Neural cell (in vitro differentiated cells): ENCODE measurements at regions not wholly inside any gene's neighbourhood (a gene's known extent, or its start where the extent isn't known, plus 50 kb on each side); places are given as distances from the start of the nearest gene placed in this dataset.

Source experiments
- H2AFZ ChIP-seq: fragments of 200-600, 300-800 bp; sonication (generic), shearing (Covaris generic); 2 replicates; pipeline ENCODE4 v1.6.0; 2014; ENCODE audit warnings: low read depth, mild to moderate bottlenecking, antibody characterized with exemption, low read length, moderate library complexity
- H3F3A ChIP-seq: fragments of 200-600 bp; shearing (Covaris generic); 2 replicates; pipeline ENCODE4 v1.6.1; 2016; ENCODE audit warnings: mild to moderate bottlenecking, moderate library complexity, mixed read lengths, antibody characterized with exemption, low read length; ENCODE audit not compliant: insufficient read depth, poor library complexity, severe bottlenecking
- H3K27ac ChIP-seq: fragments of 200-600, 300-800 bp; sonication (generic), shearing (Covaris generic); 2 replicates; pipeline ENCODE4 v1.5.1; 2014; ENCODE audit warnings: mild to moderate bottlenecking, low read length, moderate library complexity
- H3K27me3 ChIP-seq: fragments of 300-800, 200-600 bp; sonication (generic), shearing (Covaris generic); 2 replicates; pipeline ENCODE4 v1.6.0; 2014; ENCODE audit warnings: mild to moderate bottlenecking, low read depth, low read length, moderate library complexity; ENCODE audit not compliant: insufficient read depth
- H3K36me3 ChIP-seq: fragments of 300-800, 200-600 bp; sonication (generic), shearing (Covaris generic); 2 replicates; pipeline ENCODE4 v1.5.1; 2014; ENCODE audit warnings: mild to moderate bottlenecking, antibody characterized with exemption, low read length, moderate library complexity; ENCODE audit not compliant: insufficient read depth
- H3K4me2 ChIP-seq: fragments of 300-800, 200-600 bp; sonication (generic), shearing (Covaris generic); 2 replicates; pipeline ENCODE4 v1.6.0; 2014; ENCODE audit warnings: mild to moderate bottlenecking, low read length
- H3K4me3 ChIP-seq: fragments of 300-800, 200-600 bp; sonication (generic), shearing (Covaris generic); 2 replicates; pipeline ENCODE4 v1.5.1; 2014; ENCODE audit warnings: mild to moderate bottlenecking, low read length, moderate library complexity
- H3K79me2 ChIP-seq: fragments of 200-600 bp; shearing (Covaris generic); replicated peaks from 2 replicates; pipeline ENCODE4 v1.6.0; 2014; ENCODE audit warnings: mild to moderate bottlenecking, low read length, moderate library complexity; ENCODE audit not compliant: insufficient read depth
- H3K9ac ChIP-seq: fragments of 300-800, 200-600 bp; sonication (generic), shearing (Covaris generic); 2 replicates; pipeline ENCODE4 v1.6.1; 2016; ENCODE audit warnings: mild to moderate bottlenecking, low read length, mixed read lengths
- H3K9me2 ChIP-seq: fragments of 200-600 bp; shearing (Covaris generic); 2 replicates; pipeline ENCODE4 v1.6.1; 2016; ENCODE audit warnings: mild to moderate bottlenecking, low read length, mixed read lengths; ENCODE audit not compliant: insufficient read depth
- H3K9me3 ChIP-seq: fragments of 200-600, 300-800 bp; sonication (generic), shearing (Covaris generic); 2 replicates; pipeline ENCODE4 v1.6.1; 2016; ENCODE audit warnings: mild to moderate bottlenecking, mixed run types, low read length, moderate library complexity, mixed read lengths
- H4K20me1 ChIP-seq: fragments of 200-600 bp; shearing (Covaris generic); 2 replicates; pipeline ENCODE4 v1.6.1; 2016; ENCODE audit warnings: mild to moderate bottlenecking, mixed run types; ENCODE audit not compliant: insufficient read depth
- EP300 ChIP-seq: fragments of 450-650 bp; conservative IDR thresholded peaks from 2 replicates; pipeline ENCODE4 v1.6.1; 2014; ENCODE audit warnings: antibody characterized with exemption, mild to moderate bottlenecking, moderate library complexity; ENCODE audit not compliant: poor library complexity, severe bottlenecking
- EZH2 ChIP-seq: fragments of 200-600, 300-800 bp; shearing (Covaris generic), sonication (generic); IDR thresholded peaks from 2 replicates; pipeline ENCODE4 v1.6.1; 2014; ENCODE audit warnings: antibody characterized with exemption, low read length, borderline replicate concordance, mild to moderate bottlenecking; ENCODE audit not compliant: insufficient read depth, poor library complexity, severe bottlenecking
- MXI1 ChIP-seq: fragments of 450-650 bp; conservative IDR thresholded peaks from 2 replicates; pipeline ENCODE4 v1.6.1; 2014; ENCODE audit warnings: antibody characterized with exemption, mild to moderate bottlenecking; ENCODE audit not compliant: poor library complexity, severe bottlenecking
- POLR2AphosphoS5 ChIP-seq: IDR thresholded peaks from 2 replicates; pipeline ENCODE4 v1.6.1; 2012
- RAD21 ChIP-seq: fragments of 450-650 bp; conservative IDR thresholded peaks from 2 replicates; pipeline ENCODE4 v1.6.1; 2014; ENCODE audit warnings: antibody characterized with exemption, mild to moderate bottlenecking, moderate library complexity
- SMC3 ChIP-seq: fragments of 450-650 bp; conservative IDR thresholded peaks from 2 replicates; pipeline ENCODE4 v1.6.1; 2014; ENCODE audit warnings: antibody characterized with exemption, mild to moderate bottlenecking, moderate library complexity; ENCODE audit not compliant: poor library complexity
- TAF1 ChIP-seq: IDR thresholded peaks from 2 replicates; pipeline ENCODE4 v1.6.1; 2012; ENCODE audit warnings: low read depth
- TF ChIP-seq, protein P1 (sequence below): fragments of 450-650 bp; IDR thresholded peaks from 2 replicates; pipeline ENCODE4 v1.5.1; 2014; ENCODE audit warnings: antibody characterized with exemption, mild to moderate bottlenecking, moderate library complexity; ENCODE audit not compliant: poor library complexity, severe bottlenecking
- TF ChIP-seq, protein P2 (sequence below): IDR thresholded peaks from 2 replicates; pipeline ENCODE4 v1.6.1; 2012; ENCODE audit warnings: borderline replicate concordance

DNA sequence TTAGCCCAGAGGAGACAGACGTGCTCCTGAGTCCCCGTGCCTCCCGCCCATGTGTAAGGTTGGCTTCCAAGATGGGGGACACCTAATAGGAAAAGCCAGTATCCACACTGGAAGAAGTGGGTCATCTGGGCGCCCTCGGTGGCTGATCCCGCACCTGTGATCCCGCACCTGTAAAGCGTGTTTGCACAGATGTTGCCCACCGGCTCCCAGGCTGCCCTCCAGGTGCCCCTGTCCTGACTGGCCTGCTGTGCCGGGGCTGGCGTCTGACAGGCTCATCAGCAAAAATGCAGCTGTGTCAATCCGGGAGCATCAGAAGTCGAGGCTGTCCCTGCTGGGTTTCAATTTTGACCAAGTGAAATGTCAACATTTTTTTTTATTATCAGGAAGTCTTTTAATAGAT, 88.5 kb downstream of the IRX1 start:
- H3K9me3 ChIP-seq = no peaks in the 10 kb centered on the region
- H3K9ac ChIP-seq = no peak overlapping the region
- H3F3A ChIP-seq = no peaks in the 10 kb centered on the region
- no peaks in the 10 kb centered on the region for H3K27me3 ChIP-seq
- H3K4me2 ChIP-seq = no peak overlapping the region
- H3K79me2 ChIP-seq = no peaks in the 10 kb centered on the region
- no peak for TF ChIP-seq MXI1
- TF ChIP-seq RAD21 = no peak
- TF ChIP-seq POLR2AphosphoS5 = no peak
- no peak overlapping the region for H2AFZ ChIP-seq
- no peaks in the 10 kb centered on the region for H4K20me1 ChIP-seq
- H3K9me2 ChIP-seq = no peaks in the 10 kb centered on the region
- no peak overlapping the region for H3K27ac ChIP-seq
- H3K4me3 ChIP-seq = no peak overlapping the region
- H3K36me3 ChIP-seq = no peaks in the 10 kb centered on the region

DNA sequence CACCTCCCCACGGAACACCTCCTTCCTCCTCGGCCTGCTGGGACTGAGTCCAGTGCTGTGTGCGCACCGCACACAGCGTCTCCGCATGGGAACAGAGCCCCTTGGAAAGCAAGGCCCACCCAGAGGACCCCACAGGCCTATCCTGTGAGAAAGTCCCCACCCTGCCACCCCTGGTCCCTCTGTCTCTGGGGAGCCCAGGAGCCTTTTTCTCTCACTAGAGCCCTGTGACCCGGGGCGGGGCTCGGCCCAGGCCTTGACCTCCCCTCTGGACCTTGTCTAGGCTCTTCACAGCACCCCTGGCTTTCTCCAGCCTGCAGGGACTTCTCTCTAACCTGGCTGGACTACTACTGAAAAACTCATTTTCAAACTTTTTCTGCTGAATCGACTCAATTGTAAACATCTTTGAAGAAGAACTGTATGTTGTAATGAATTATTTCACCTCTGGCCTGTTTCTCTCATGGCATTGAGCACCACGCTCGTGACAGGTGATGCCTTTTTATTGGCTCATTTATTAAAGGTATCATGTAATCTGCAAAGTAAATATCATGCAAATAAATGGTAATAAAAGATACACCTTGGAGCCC, 89.2 kb downstream of the IRX1 start:
- no peaks in the 10 kb centered on the region for H3K27me3 ChIP-seq
- no peak overlapping the region for H3K4me2 ChIP-seq
- no peak for TF ChIP-seq POLR2AphosphoS5
- H3K9me3 ChIP-seq = no peaks in the 10 kb centered on the region
- H3K4me3 ChIP-seq = no peak overlapping the region
- H4K20me1 ChIP-seq = no peaks in the 10 kb centered on the region
- no peak overlapping the region for H3K9ac ChIP-seq
- no peaks in the 10 kb centered on the region for H3K36me3 ChIP-seq
- no peaks in the 10 kb centered on the region for H3F3A ChIP-seq
- H3K9me2 ChIP-seq = no peaks in the 10 kb centered on the region
- H2AFZ ChIP-seq = no peak overlapping the region
- H3K79me2 ChIP-seq = no peaks in the 10 kb centered on the region
- no peak overlapping the region for H3K27ac ChIP-seq

DNA sequence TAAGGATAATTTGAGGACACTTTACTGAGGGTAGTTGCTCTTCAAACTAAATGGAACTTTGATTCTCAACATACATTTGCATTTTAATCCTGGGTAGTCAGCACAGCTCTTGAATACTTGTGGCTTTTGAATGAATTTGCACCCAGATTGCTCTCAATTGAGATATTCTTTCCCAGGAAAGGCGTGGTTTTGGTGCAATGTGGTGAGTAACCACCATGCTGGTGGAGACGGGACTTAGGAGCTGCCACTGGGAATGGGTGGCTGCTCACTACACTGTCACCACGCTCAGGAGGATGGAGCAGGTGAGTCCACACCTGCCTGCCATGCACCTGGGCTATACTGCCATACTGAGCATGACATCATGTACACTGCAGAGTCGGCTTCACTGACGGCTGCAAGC, 99.2 kb downstream of the IRX1 start:
- Histone ChIP-seq H2AFZ (no peak overlapping the region), H3K27me3 (no peaks in the 10 kb centered on the region), H3K4me2 (no peak overlapping the region), H3F3A (no peaks in the 10 kb centered on the region), H3K27ac (no peak overlapping the region), H3K9me3 (no peaks in the 10 kb centered on the region), H4K20me1 (no peaks in the 10 kb centered on the region), H3K9ac (no peak overlapping the region), H3K79me2 (no peaks in the 10 kb centered on the region), H3K36me3 (no peaks in the 10 kb centered on the region), H3K4me3 (no peak overlapping the region), H3K9me2 (no peaks in the 10 kb centered on the region)
- no peak for TF ChIP-seq SMC3
- no peak for TF ChIP-seq EP300
- TF ChIP-seq, protein P1, sequence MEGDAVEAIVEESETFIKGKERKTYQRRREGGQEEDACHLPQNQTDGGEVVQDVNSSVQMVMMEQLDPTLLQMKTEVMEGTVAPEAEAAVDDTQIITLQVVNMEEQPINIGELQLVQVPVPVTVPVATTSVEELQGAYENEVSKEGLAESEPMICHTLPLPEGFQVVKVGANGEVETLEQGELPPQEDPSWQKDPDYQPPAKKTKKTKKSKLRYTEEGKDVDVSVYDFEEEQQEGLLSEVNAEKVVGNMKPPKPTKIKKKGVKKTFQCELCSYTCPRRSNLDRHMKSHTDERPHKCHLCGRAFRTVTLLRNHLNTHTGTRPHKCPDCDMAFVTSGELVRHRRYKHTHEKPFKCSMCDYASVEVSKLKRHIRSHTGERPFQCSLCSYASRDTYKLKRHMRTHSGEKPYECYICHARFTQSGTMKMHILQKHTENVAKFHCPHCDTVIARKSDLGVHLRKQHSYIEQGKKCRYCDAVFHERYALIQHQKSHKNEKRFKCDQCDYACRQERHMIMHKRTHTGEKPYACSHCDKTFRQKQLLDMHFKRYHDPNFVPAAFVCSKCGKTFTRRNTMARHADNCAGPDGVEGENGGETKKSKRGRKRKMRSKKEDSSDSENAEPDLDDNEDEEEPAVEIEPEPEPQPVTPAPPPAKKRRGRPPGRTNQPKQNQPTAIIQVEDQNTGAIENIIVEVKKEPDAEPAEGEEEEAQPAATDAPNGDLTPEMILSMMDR = no peak
- TF ChIP-seq TAF1 = no peak

DNA sequence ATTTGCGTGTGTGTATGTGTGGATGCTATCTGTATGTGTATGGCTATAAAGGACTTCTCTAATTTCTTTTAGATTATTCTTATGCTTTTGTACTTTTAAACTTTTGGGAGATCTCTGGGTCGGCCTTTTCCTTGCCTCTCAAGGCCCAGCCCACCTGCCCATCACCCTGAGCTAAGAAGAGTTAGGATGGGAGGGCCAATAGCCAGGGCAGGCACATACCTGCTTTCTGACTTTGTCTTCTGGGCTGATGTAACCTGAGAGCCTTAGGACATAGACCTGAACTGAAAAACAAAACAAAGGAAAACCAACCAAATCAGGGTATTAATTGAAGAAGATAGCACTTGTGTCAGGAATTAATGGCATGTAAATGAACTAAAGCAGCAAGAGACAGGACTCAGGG, 100.2 kb downstream of the IRX1 start:
- no peaks in the 10 kb centered on the region for H3K79me2 ChIP-seq
- no peaks in the 10 kb centered on the region for H3K9me3 ChIP-seq
- no peaks in the 10 kb centered on the region for H3K9me2 ChIP-seq
- H3K4me3 ChIP-seq = no peak overlapping the region
- H3K27ac ChIP-seq = no peak overlapping the region
- TF ChIP-seq RAD21 (no peak), POLR2AphosphoS5 (no peak), EP300 (no peak), EZH2 (no peak), SMC3 (no peak), TAF1 (no peak), MXI1 (no peak)
- TF ChIP-seq, protein P1 = no peak
- TF ChIP-seq, protein P2, sequence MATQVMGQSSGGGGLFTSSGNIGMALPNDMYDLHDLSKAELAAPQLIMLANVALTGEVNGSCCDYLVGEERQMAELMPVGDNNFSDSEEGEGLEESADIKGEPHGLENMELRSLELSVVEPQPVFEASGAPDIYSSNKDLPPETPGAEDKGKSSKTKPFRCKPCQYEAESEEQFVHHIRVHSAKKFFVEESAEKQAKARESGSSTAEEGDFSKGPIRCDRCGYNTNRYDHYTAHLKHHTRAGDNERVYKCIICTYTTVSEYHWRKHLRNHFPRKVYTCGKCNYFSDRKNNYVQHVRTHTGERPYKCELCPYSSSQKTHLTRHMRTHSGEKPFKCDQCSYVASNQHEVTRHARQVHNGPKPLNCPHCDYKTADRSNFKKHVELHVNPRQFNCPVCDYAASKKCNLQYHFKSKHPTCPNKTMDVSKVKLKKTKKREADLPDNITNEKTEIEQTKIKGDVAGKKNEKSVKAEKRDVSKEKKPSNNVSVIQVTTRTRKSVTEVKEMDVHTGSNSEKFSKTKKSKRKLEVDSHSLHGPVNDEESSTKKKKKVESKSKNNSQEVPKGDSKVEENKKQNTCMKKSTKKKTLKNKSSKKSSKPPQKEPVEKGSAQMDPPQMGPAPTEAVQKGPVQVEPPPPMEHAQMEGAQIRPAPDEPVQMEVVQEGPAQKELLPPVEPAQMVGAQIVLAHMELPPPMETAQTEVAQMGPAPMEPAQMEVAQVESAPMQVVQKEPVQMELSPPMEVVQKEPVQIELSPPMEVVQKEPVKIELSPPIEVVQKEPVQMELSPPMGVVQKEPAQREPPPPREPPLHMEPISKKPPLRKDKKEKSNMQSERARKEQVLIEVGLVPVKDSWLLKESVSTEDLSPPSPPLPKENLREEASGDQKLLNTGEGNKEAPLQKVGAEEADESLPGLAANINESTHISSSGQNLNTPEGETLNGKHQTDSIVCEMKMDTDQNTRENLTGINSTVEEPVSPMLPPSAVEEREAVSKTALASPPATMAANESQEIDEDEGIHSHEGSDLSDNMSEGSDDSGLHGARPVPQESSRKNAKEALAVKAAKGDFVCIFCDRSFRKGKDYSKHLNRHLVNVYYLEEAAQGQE = no peak
- H3F3A ChIP-seq = no peaks in the 10 kb centered on the region
- no peaks in the 10 kb centered on the region for H3K36me3 ChIP-seq
- no peaks in the 10 kb centered on the region for H4K20me1 ChIP-seq
- no peak overlapping the region for H3K9ac ChIP-seq
- no peak overlapping the region for H2AFZ ChIP-seq
- H3K27me3 ChIP-seq = no peaks in the 10 kb centered on the region
- H3K4me2 ChIP-seq = no peak overlapping the region
